ENCODE measurements at regions not wholly inside any gene's neighbourhood (a gene's known extent, or its start where the extent isn't known, plus 50 kb on each side); places are given as distances from the start of the nearest gene placed in this dataset.

- ChIA-PET CTCF (no interaction called here), POLR2A (ENCODE audit: unreplicated experiment) (no interaction called here)
- no peaks in the 10 kb centered on the region for H4K20me1 ChIP-seq (ENCODE audit: insufficient read depth, low read length)
- H3K27me3 ChIP-seq (ENCODE audit: control insufficient read depth, insufficient read depth, low read length), result no peaks in the 10 kb centered on the region
- no peak overlapping the region for H2BK120ac ChIP-seq (ENCODE audit: low read depth, low read length)
- peaks cover 11% of the 10 kb centered on the region for H3K9me3 ChIP-seq (ENCODE audit: control insufficient read depth, insufficient read depth, low read length)
- no peak overlapping the region for H4K5ac ChIP-seq (ENCODE audit: low read depth, low read length)
- no peak overlapping the region for H2BK5ac ChIP-seq (ENCODE audit: low read depth, low read length, poor library complexity, severe bottlenecking)
- DNase-seq (no peak), ATAC-seq (ENCODE audit: low read depth) (no peak)
- no peak overlapping the region for H3K56ac ChIP-seq (ENCODE audit: extremely low read depth, insufficient read depth, low read length)
- H3K14ac ChIP-seq (replicated peaks; ENCODE audit: low read depth, low read length), result no peak overlapping the region
- no peak overlapping the region for H3K23ac ChIP-seq (ENCODE audit: low read depth, low read length)
- H2BK20ac ChIP-seq (ENCODE audit: low read depth, low read length), result no peak overlapping the region
- H4K91ac ChIP-seq (ENCODE audit: insufficient read depth, low read depth, low read length), result no peak overlapping the region
- no peaks in the 10 kb centered on the region for H3K36me3 ChIP-seq (ENCODE audit: control insufficient read depth, insufficient read depth, low read length)
- in situ Hi-C loops (cut with MboI; ENCODE audit: low sequenced_read_pairs) (no loop called here), dilution Hi-C loops (cut with HindIII; ENCODE audit: low sequenced_read_pairs, unreplicated experiment) (no loop called here), intact Hi-C loops (cut with micrococcal nuclease) (no loop called here)
- H3K9ac ChIP-seq (ENCODE audit: low read depth, low read length), result no peak overlapping the region
- H3K4ac ChIP-seq (ENCODE audit: low read depth, low read length), result no peak overlapping the region
- H2AK9ac ChIP-seq (replicated peaks; ENCODE audit: low read depth, low read length, poor library complexity), result no peak overlapping the region
- H4K8ac ChIP-seq (ENCODE audit: low read depth in 2 of 2, low read length in 2 of 2), result no peak overlapping the region
- H3K4me1 ChIP-seq (ENCODE audit: control insufficient read depth, insufficient read depth, low read length), result no peaks in the 10 kb centered on the region
- BruUV-seq (replicated peaks), result no TSS peak
- no CpG with 5 or more reads among the region's 2 CpGs for WGBS, 2 experiments (ENCODE audit: extremely low coverage in 2 of 2, insufficient read length in 1 of 2)
- no peak overlapping the region for H3K4me2 ChIP-seq (ENCODE audit: low read depth, low read length)
- no peak overlapping the region for H3K4me3 ChIP-seq (ENCODE audit: insufficient read depth, low read depth, low read length)
- H3K9me1 ChIP-seq (ENCODE audit: insufficient read depth, low read length), result no peaks in the 10 kb centered on the region
- H3K18ac ChIP-seq (ENCODE audit: low read depth, low read length), result no peak overlapping the region
- no peaks in the 10 kb centered on the region for H3K79me1 ChIP-seq (ENCODE audit: low read depth in 1 of 2, low read length in 2 of 2)
- H2AK5ac ChIP-seq (ENCODE audit: low read depth, low read length), result no peak overlapping the region
- H2AFZ ChIP-seq (replicated peaks; ENCODE audit: low read length, poor library complexity), result no peak overlapping the region
- TF ChIP-seq, protein P1, sequence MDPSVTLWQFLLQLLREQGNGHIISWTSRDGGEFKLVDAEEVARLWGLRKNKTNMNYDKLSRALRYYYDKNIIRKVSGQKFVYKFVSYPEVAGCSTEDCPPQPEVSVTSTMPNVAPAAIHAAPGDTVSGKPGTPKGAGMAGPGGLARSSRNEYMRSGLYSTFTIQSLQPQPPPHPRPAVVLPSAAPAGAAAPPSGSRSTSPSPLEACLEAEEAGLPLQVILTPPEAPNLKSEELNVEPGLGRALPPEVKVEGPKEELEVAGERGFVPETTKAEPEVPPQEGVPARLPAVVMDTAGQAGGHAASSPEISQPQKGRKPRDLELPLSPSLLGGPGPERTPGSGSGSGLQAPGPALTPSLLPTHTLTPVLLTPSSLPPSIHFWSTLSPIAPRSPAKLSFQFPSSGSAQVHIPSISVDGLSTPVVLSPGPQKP (IDR thresholded peaks at IDR 0.05; ENCODE audit: borderline replicate concordance, low read depth, low read length), result no peak
- TF ChIP-seq RFX5 (IDR thresholded peaks at IDR 0.05; ENCODE audit: low read depth, low read length) (no peak), CHD1 (IDR thresholded peaks at IDR 0.05; ENCODE audit: low read depth, low read length) (no peak), BHLHE40 (IDR thresholded peaks at IDR 0.05; ENCODE audit: low read depth, low read length) (no peak), NFE2L2 (IDR thresholded peaks at IDR 0.05; ENCODE audit: low read depth, low read length) (no peak), CEBPB (IDR thresholded peaks at IDR 0.05; ENCODE audit: low read depth, low read length) (no peak), RCOR1 (IDR thresholded peaks at IDR 0.05; ENCODE audit: insufficient replicate concordance, low read length) (no peak), MAFK (IDR thresholded peaks at IDR 0.05; ENCODE audit: low read depth, low read length) (no peak), MAZ (IDR thresholded peaks at IDR 0.05; ENCODE audit: borderline replicate concordance, low read depth, low read length) (no peak), USF2 (IDR thresholded peaks at IDR 0.05; ENCODE audit: low read depth, low read length) (no peak), MXI1 (IDR thresholded peaks at IDR 0.05; ENCODE audit: borderline replicate concordance, low read depth, low read length) (no peak), RAD21 (IDR thresholded peaks at IDR 0.05; ENCODE audit: low read length) (no peak), FOS (IDR thresholded peaks at IDR 0.05; ENCODE audit: low read depth, low read length) (no peak), SMC3 (IDR thresholded peaks at IDR 0.05; ENCODE audit: low read depth, low read length) (no peak), POLR2A (IDR thresholded peaks at IDR 0.05; ENCODE audit: low read depth, low read length) (no peak)
- no peak overlapping the region for H3K27ac ChIP-seq (ENCODE audit: insufficient read depth, low read length)
- H2BK15ac ChIP-seq (ENCODE audit: low read depth, low read length), result no peak overlapping the region
Observed at GRCh38 chr5:26563979-26564378, 474.4 kb downstream of the CDH9 start.

Data from IMR-90 (cell line).